Stomach (tissue), 4 donors: ENCODE measurements at regions not wholly inside any gene's neighbourhood (a gene's known extent, or its start where the extent isn't known, plus 50 kb on each side); places are given as distances from the start of the nearest gene placed in this dataset.

ENCODE experiments used
- CTCF ChIP-seq, 7 experiments: fragments of 450-650 bp in 4 of 7; fragments of 200-600 bp in 3 of 7; sonication (generic) in 3 of 7; IDR thresholded peaks; one replicate each; pipeline ENCODE4 v1.5.1; 2016 to 2019; ENCODE audit warnings: antibody characterized with exemption in 7 of 7, control low read depth in 2 of 7, mild to moderate bottlenecking in 1 of 7
- POLR2A ChIP-seq, 4 donors: fragments of 450-650 bp; IDR thresholded peaks; one replicate each; pipeline ENCODE4 v1.6.1; 2016; ENCODE audit warnings: antibody characterized with exemption in 4 of 4, control low read depth in 2 of 4, mild to moderate bottlenecking in 1 of 4, moderate library complexity in 1 of 4

GRCh38 chr16:72298961-72299360 lies 127.0 kb upstream of the PMFBP1 start:
- TF ChIP-seq POLR2A (IDR thresholded peaks at IDR 0.05), result no peak
- TF ChIP-seq CTCF (IDR thresholded peaks at IDR 0.05), result no peak
